ENCODE measurements at regions not wholly inside any gene's neighbourhood (a gene's known extent, or its start where the extent isn't known, plus 50 kb on each side); places are given as distances from the start of the nearest gene placed in this dataset.

GRCh38 chr18:45482286-45482685, 133.0 kb upstream of the SLC14A2 start:
- TF ChIP-seq GATA2 (IDR thresholded peaks at IDR 0.05; ENCODE audit: low read depth, low read length) (no peak), GATA3 (IDR thresholded peaks at IDR 0.05; ENCODE audit: low read depth, low read length) (no peak)

DNA sequence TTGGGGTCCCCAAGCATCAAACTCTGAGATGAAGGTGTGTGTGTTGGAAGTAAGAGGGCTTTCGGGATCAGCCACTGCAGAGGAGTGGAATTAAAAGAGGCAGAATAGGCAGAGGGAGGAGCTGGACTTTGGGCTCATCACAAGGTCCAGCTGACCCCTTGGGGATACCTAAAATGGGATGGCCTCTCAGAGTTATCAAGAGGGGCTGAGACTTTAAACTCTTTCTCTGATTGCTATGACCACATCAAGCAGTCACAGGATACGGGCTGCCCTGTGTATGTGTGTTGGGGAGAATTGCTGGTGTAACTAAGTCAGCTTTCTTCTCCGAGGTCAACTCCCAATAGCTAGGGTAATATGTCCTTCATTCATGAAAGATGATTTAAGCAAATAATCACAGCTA, 127.7 kb upstream of the SLC14A2 start:
- TF ChIP-seq GATA3 (IDR thresholded peaks at IDR 0.05; ENCODE audit: low read depth, low read length) (no peak), GATA2 (IDR thresholded peaks at IDR 0.05; ENCODE audit: low read depth, low read length) (no peak)

DNA sequence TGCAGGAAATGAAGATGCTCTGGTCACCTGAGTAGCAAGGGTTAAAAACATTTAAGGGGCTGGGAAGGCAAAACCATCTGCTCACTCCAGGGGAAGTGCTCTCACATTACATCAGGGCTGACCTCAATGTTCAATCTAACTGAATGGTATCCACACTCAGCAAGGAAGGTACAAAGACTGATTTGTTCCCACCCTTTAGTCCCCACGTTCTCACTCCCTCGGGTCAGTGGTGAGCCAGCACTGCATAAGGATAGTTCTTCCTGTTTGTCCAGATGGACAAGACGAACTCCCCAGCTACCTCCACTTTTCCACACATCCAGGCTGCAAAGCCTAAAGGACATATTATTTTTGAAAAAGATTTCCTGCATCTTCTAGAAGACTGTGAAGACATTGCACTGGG, 126.6 kb upstream of the SLC14A2 start:
- TF ChIP-seq GATA3 (IDR thresholded peaks at IDR 0.05; ENCODE audit: low read depth, low read length) (no peak), GATA2 (IDR thresholded peaks at IDR 0.05; ENCODE audit: low read depth, low read length) (no peak)

DNA sequence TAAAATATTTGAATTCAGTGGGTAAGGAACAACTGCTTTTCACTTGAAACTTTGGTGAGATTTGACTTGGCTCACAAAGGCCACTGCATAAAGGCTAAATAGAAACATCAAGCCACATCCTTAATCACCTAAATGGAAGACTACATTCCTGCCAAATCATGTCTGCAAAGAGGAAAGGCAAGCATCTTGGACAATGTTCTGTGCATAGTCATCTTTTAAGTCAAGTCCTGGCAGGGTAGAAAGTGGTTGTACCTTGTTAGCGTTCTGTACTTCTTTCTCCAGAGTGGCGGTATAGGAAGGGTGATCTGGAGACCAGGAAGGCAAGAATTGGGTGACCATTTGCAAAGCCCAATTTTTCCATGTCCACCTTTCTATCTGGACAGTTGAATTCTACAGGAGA, 121.4 kb upstream of the SLC14A2 start:
- TF ChIP-seq GATA3 (IDR thresholded peaks at IDR 0.05; ENCODE audit: low read depth, low read length) (no peak), GATA2 (IDR thresholded peaks at IDR 0.05; ENCODE audit: low read depth, low read length) (no peak)

GRCh38 chr18:45494811-45495210, 120.5 kb upstream of the SLC14A2 start:
- no peak for TF ChIP-seq GATA3 (IDR thresholded peaks at IDR 0.05; ENCODE audit: low read depth, low read length)
- no peak for TF ChIP-seq GATA2 (IDR thresholded peaks at IDR 0.05; ENCODE audit: low read depth, low read length)

DNA sequence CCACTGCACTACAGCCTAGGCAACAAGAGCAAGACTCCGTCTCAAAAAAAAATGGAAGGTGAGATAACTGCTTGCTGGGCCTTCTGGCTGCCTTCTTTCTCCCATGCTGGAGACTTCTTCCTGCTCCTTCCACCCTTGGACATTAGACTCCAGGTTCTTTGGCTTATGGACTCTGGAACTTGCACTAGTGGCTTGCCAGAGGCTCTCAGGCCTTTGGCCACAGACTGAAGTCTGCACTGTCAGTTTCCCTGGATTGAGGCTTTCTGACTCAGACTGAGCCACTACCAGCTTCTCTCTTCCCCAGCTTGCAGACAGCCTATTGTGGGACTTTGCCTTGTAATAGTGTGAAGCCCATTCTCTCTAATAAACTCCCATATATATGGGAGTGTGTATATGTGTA, 118.5 kb upstream of the SLC14A2 start:
- TF ChIP-seq GATA2 (IDR thresholded peaks at IDR 0.05; ENCODE audit: low read depth, low read length) (no peak), GATA3 (IDR thresholded peaks at IDR 0.05; ENCODE audit: low read depth, low read length) (no peak)

DNA sequence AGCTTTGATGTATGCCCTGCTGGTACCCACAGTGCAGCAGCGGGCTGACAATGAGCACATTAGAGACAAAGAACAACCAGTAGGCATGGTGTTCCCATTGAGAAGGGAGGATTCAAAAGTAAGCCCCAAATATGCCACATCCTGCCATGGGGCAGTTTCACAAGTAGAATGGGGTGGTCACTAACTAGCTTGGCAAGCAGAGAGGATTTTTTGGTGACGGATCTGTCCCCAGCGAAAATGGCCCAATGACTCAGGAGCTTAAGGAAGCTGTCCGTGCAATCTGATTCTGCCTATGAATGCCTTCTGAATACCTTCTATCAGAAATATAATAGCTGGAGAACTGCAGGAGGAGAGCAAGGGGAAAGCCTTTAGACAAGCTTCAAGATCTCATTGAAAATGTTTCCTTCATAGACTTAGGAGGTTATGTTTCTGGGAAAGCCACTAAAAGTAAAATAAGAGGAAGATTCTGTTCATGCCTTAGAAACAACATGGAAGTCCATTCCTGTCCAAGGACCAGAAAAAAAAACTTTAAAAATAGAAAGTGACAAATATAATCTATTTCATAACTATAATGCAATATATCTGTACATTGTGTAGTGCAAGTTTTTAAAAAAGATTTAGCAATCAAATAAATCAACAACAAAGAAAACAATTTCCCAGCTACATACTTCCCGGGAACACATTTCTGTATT, 117.5 kb upstream of the SLC14A2 start:
- TF ChIP-seq GATA3 (IDR thresholded peaks at IDR 0.05; ENCODE audit: low read depth, low read length) (no peak), GATA2 (IDR thresholded peaks at IDR 0.05; ENCODE audit: low read depth, low read length) (no peak)

GRCh38 chr18:45498287-45498658, 117.0 kb upstream of the SLC14A2 start:
- TF ChIP-seq GATA3 (IDR thresholded peaks at IDR 0.05; ENCODE audit: low read depth, low read length) (no peak), GATA2 (IDR thresholded peaks at IDR 0.05; ENCODE audit: low read depth, low read length) (no peak)

GRCh38 chr18:45503990-45504389, 111.3 kb upstream of the SLC14A2 start:
- TF ChIP-seq GATA3 (IDR thresholded peaks at IDR 0.05; ENCODE audit: low read depth, low read length) (no peak), GATA2 (IDR thresholded peaks at IDR 0.05; ENCODE audit: low read depth, low read length) (no peak)

DNA sequence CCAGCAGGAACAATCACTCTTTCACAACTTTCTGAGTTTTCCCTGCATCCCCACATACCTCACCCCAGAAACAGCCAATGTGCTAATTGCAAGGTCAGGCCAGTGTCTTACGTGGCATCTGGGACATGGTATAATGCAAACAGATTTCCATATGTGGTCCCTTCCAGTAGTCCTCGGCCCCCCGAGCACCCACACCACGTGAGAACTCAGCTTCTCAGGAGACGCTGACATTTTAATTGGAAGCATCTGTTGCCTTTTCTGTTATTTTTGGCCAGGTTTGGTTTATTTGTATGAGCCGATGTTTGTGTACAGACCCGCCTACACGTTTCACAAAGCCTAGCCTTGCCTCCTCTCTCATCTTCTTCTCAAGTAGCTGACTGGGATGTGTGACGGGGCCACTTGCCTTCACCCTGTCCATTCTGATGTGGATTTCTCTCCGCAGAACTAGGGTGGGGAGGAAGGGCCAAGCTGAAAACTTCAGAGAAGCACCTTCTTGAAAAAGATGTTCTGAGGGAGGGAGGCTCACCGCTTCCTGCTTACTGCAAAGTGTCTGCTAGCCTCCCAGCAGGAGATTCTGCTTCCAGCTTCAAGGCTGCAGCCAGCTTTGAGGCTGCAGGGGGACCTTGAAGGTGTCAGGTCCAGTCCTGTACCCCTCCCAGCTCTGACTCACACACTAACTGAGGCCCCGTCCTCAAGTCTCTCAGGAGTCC, 109.6 kb upstream of the SLC14A2 start:
- no peak for TF ChIP-seq GATA2 (IDR thresholded peaks at IDR 0.05; ENCODE audit: low read depth, low read length)

- TF ChIP-seq GATA3 (IDR thresholded peaks at IDR 0.05; ENCODE audit: low read depth, low read length) = no peak
- no peak for TF ChIP-seq GATA2 (IDR thresholded peaks at IDR 0.05; ENCODE audit: low read depth, low read length)
Measured at GRCh38 chr18:45506951-45507350, 108.3 kb upstream of the SLC14A2 start.

DNA sequence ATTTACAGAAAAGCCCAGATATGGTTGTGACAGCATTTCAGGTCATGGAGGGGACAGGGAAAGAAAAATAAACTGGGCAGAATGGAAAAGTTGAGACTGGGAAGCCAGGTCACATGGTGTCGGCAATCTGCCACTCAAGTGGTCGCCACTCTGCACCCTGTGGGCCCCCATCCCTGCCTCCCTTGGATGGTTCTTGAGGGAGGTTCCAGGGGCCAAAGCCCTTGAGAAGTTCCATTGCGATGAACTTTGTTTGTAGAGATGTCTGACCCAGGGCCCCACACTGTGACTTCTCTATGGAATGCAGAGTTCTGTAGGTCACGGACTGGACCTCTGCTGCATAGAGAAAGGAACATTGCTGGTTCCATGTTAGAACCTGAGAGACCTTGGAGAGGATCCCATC, 105.7 kb upstream of the SLC14A2 start:
- no peak for TF ChIP-seq GATA2 (IDR thresholded peaks at IDR 0.05; ENCODE audit: low read depth, low read length)
- TF ChIP-seq GATA3 (IDR thresholded peaks at IDR 0.05; ENCODE audit: low read depth, low read length) = no peak

DNA sequence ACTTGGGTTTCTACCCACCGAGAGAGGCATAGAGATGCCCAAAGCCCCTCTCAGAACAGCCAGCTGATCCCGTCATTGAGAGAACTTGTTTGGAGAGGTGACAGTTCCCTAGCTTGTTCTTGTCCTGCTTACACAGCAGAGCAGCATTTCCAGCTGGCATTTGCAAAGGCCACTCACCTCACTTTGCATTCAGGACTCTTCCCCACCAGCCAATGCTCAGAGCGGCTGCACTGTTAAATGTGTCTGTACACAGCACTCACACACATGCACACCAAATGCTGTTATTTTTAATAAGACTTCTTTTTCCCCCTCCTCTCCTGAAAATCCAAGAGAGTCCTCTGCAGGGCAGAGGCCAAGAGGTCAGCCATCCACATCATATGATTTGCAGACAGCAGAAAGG, 104.6 kb upstream of the SLC14A2 start:
- TF ChIP-seq GATA3 (IDR thresholded peaks at IDR 0.05; ENCODE audit: low read depth, low read length) (no peak), GATA2 (IDR thresholded peaks at IDR 0.05; ENCODE audit: low read depth, low read length) (no peak)

DNA sequence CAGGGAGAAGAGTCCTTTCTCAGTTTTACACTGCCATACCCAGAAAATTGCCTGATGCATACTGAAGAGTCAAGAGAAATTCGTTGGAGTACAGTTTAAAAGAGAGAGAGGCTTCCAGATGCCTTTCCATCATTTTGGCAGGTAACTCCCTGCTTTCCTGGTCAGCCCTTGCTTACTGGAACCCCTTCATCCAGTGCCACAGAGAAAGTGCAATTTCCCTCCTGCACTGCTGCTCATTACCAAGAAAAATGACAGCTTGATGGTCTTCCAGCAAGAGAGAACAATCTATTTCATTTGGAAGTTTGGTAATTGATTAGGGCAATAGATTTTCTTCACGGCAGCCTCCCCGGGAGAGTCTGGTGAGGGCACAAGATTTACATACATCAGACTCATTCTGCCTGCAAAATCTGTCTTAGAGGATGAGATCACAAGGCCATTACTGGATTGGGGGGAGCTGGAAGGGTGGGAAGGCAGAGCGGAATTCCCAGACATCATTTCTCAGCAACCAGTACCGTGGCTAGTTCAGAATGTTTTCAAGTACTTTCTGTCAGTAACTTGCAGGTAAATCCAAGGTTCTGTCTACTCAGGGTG, 102.8 kb upstream of the SLC14A2 start:
- TF ChIP-seq GATA3 (IDR thresholded peaks at IDR 0.05; ENCODE audit: low read depth, low read length) (no peak), GATA2 (IDR thresholded peaks at IDR 0.05; ENCODE audit: low read depth, low read length) (no peak)

GRCh38 chr18:45517181-45517741, 98.0 kb upstream of the SLC14A2 start:
- TF ChIP-seq GATA3 (IDR thresholded peaks at IDR 0.05; ENCODE audit: low read depth, low read length) (no peak), GATA2 (IDR thresholded peaks at IDR 0.05; ENCODE audit: low read depth, low read length) (no peak)
